NCI-H2196 treated with DMSO at 0.1 percent for 48 hours (cell line): ENCODE measurements at regions not wholly inside any gene's neighbourhood (a gene's known extent, or its start where the extent isn't known, plus 50 kb on each side); places are given as distances from the start of the nearest gene placed in this dataset.
"Not testable (repeated sequence)": the region's sequence is repeated elsewhere in the genome, so short reads cannot be mapped to it uniquely, and the experiment has no call there.

Source experiments
- DNase-seq: peaks from one replicate; lab custom pipeline; 2025; ENCODE audit not compliant: unreplicated experiment; lab: John Stamatoyannopoulos, UW

GRCh38 chr20:5393218-5393870 lies 76.6 kb upstream of the PROKR2 start:
- DNase-seq = no peak

GRCh38 chr20:5390720-5391119 lies 74.0 kb upstream of the PROKR2 start:
- DNase-seq = no peak

GRCh38 chr20:5386846-5387245 lies 70.1 kb upstream of the PROKR2 start:
- DNase-seq = not testable (repeated sequence)

GRCh38 chr20:5381527-5381926 lies 64.8 kb upstream of the PROKR2 start:
- not testable (repeated sequence) for DNase-seq

GRCh38 chr20:5377484-5377883 lies 60.7 kb upstream of the PROKR2 start:
- DNase-seq = no peak

GRCh38 chr20:5376228-5376627 lies 59.5 kb upstream of the PROKR2 start:
- no peak for DNase-seq

GRCh38 chr20:5374171-5374570 lies 57.4 kb upstream of the PROKR2 start:
- no peak for DNase-seq

GRCh38 chr20:5372371-5372770 lies 55.6 kb upstream of the PROKR2 start:
- DNase-seq = no peak

- no peak for DNase-seq
Observed at GRCh38 chr20:5369629-5370028, 52.9 kb upstream of the PROKR2 start.
